ENCODE measurements at regions not wholly inside any gene's neighbourhood (a gene's known extent, or its start where the extent isn't known, plus 50 kb on each side); places are given as distances from the start of the nearest gene placed in this dataset.

DNA sequence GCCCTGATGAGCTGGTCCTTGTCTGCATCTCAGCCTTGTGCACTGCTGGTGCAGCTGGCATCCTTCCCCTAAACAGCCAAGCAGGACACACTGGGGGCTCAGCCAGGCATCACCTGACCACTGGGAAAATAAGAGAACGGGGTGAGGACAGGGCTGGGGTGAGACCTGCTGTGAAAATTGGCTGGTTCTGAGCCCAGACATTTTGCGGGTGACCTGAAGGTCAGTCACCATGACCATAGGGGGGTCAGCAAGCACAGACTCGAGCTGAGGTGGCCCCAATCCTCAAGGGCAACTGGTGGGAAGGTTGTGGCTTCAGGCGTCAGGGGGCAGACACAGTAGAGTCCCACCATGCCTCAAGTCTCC lies 144.9 kb upstream of the TWIST2 start:
- Histone ChIP-seq H3K4me3 (no peak overlapping the region), H3K36me3 (no peaks in the 10 kb centered on the region), H3K27ac (no peak overlapping the region), H3K9me3 (no peaks in the 10 kb centered on the region), H3K27me3 (no peaks in the 10 kb centered on the region), H3K4me1 (no peaks in the 10 kb centered on the region)
- TF ChIP-seq, protein P1, sequence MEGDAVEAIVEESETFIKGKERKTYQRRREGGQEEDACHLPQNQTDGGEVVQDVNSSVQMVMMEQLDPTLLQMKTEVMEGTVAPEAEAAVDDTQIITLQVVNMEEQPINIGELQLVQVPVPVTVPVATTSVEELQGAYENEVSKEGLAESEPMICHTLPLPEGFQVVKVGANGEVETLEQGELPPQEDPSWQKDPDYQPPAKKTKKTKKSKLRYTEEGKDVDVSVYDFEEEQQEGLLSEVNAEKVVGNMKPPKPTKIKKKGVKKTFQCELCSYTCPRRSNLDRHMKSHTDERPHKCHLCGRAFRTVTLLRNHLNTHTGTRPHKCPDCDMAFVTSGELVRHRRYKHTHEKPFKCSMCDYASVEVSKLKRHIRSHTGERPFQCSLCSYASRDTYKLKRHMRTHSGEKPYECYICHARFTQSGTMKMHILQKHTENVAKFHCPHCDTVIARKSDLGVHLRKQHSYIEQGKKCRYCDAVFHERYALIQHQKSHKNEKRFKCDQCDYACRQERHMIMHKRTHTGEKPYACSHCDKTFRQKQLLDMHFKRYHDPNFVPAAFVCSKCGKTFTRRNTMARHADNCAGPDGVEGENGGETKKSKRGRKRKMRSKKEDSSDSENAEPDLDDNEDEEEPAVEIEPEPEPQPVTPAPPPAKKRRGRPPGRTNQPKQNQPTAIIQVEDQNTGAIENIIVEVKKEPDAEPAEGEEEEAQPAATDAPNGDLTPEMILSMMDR (IDR thresholded peaks at IDR 0.05) = no peak
- no peak for TF ChIP-seq POLR2A (IDR thresholded peaks at IDR 0.05)
- 74 to 86% methylated on average over 2 to 4 of the region's 4 CpGs for WGBS, 2 donors
- intact Hi-C loops (cut with DNase I) = no loop called here
- no peak for DNase-seq

DNA sequence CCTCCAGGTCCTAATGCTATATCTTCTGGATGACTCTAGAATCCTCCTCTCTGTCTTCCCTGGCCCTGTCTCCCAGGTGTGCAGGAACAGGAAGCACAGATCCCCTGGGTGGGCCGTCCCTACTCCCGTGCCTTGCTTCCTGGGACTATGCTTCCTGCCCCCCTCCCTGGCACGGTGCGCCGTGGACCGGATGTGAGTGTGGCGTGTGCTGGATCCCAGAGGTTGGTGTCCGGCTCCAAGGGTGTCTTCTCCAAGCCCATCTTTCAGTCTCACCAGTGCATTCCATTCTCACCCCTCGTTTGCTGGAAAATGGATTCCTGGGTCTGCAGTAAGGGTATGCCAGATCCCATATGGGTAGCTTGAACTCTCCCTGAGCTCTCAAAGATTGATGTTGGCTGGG lies 144.4 kb upstream of the TWIST2 start:
- H3K36me3 ChIP-seq = no peaks in the 10 kb centered on the region
- no peak overlapping the region for H3K27ac ChIP-seq
- intact Hi-C loops (cut with DNase I) = no loop called here
- no peaks in the 10 kb centered on the region for H3K4me1 ChIP-seq
- H3K27me3 ChIP-seq = no peaks in the 10 kb centered on the region
- no peak for DNase-seq
- TF ChIP-seq POLR2A (IDR thresholded peaks at IDR 0.05) = no peak
- TF ChIP-seq, protein P1 (IDR thresholded peaks at IDR 0.05) = no peak
- 74% methylated on average over 8 of the region's 9 CpGs; no CpG with 5 or more reads in 1 of the 2 donors for WGBS, 2 donors
- H3K9me3 ChIP-seq = no peaks in the 10 kb centered on the region
- H3K4me3 ChIP-seq = no peak overlapping the region

DNA sequence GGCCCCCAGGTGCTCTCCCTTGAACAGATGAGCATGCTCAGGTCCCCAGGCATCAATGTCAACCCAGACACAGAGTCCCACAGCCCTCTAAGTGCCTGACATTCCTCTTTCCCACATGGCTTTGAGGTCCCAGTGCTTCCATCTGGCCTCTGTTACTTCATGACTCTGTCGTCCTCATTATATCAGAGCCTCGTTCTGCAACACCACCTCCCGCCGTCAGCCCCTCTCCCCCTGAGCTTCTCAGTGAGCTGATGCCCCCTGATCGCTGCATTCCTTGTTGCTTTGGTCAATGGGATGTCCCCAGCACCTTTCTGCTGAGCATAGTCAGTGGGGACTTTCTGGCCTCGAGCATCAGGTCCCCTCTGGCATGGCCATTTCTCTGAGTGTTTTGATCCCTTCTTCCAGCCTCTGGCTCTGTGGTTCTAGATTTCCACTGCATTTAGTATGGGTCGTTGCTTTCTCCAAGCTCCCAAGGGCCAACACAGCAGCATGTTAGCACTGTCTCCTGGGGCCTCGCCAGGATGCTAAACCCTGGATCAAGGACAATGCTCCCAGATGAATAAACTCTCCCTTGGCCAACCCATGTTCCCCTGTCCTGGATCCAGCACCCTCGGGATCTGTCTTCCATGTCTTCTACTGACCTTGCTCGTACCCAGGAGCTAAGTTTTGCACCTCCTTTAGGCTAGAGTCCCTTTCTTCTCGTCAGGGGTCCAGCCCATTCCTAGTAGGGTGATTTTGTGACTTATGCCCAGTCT lies 143.2 kb upstream of the TWIST2 start:
- intact Hi-C loops (cut with DNase I) = no loop called here
- no peak for DNase-seq

DNA sequence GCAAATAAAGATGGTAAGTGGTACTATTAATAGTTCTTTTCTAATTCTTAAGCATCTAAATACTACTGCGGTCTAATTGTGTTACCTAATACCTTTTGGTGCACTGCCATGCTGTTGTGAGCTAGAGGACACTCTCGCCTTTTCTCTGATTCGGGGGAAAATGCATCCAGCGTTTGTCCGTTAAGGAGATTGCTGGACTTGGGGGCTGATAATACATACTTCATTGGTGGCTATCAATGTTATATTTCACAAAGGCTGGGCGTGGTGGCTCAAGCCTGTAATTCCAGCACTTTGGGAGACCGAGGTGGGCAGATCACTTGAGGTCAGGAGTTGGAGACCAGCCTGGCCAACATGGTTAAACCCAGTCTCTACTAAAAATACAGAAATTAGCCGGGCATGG lies 141.7 kb upstream of the TWIST2 start:
- TF ChIP-seq, protein P1 (IDR thresholded peaks at IDR 0.05) = no peak
- no peak for TF ChIP-seq POLR2A (IDR thresholded peaks at IDR 0.05)
- intact Hi-C loops (cut with DNase I) = no loop called here
- Histone ChIP-seq H3K9me3 (no peaks in the 10 kb centered on the region), H3K36me3 (no peaks in the 10 kb centered on the region), H3K27me3 (no peaks in the 10 kb centered on the region), H3K4me1 (no peaks in the 10 kb centered on the region), H3K27ac (no peak overlapping the region), H3K4me3 (no peak overlapping the region)
- no peak for DNase-seq
- WGBS, 2 donors = 78 to 90% methylated on average over 6 to 8 of the region's 8 CpGs

More for the DNA sequence above, 143.2 kb upstream of the TWIST2 start:
- Histone ChIP-seq H3K4me3 (no peak overlapping the region), H3K9me3 (no peaks in the 10 kb centered on the region), H3K4me1 (no peaks in the 10 kb centered on the region), H3K27me3 (no peaks in the 10 kb centered on the region), H3K36me3 (no peaks in the 10 kb centered on the region), H3K27ac (no peak overlapping the region)
- TF ChIP-seq, protein P1 (IDR thresholded peaks at IDR 0.05) = no peak
- WGBS, 2 donors = 69 to 71% methylated on average over 11 of the region's 11 CpGs

DNA sequence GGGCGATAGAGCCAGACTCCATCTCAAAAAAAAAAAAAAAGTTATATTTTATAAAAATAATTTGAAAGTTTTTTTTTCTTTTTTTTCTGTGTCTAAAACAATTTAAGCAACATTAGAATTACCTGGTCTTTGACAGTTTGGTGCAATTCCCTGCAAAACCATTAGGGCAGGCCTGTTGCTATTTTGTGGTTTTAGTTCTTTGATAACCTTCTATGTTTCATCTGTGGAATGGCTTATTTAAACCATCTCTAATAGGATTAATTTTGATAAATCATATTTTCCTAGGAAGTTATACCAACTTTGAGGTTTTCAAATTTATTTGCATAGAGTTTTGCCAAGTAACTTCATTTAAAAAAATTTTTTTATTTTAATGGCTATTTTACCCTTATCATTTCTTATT lies 141.2 kb upstream of the TWIST2 start:
- Histone ChIP-seq H3K9me3 (no peaks in the 10 kb centered on the region), H3K27ac (no peak overlapping the region), H3K27me3 (no peaks in the 10 kb centered on the region), H3K36me3 (no peaks in the 10 kb centered on the region), H3K4me1 (no peaks in the 10 kb centered on the region), H3K4me3 (no peak overlapping the region)
- TF ChIP-seq, protein P1 (IDR thresholded peaks at IDR 0.05) = peak in 3 of 6 experiments; percentile 20 to 36 (median 34)
- no peak for TF ChIP-seq POLR2A (IDR thresholded peaks at IDR 0.05)
- WGBS, 2 donors = 100% methylated on average over 1 of the region's 1 CpG
- intact Hi-C loops (cut with DNase I) = no loop called here
- no peak for DNase-seq
